OCI-M2 (cell line): ENCODE measurements at regions not wholly inside any gene's neighbourhood (a gene's known extent, or its start where the extent isn't known, plus 50 kb on each side); places are given as distances from the start of the nearest gene placed in this dataset.

Source experiments
- DNase-seq: peaks from one replicate; lab custom pipeline; 2025; ENCODE audit not compliant: unreplicated experiment; lab: John Stamatoyannopoulos, UW

DNA sequence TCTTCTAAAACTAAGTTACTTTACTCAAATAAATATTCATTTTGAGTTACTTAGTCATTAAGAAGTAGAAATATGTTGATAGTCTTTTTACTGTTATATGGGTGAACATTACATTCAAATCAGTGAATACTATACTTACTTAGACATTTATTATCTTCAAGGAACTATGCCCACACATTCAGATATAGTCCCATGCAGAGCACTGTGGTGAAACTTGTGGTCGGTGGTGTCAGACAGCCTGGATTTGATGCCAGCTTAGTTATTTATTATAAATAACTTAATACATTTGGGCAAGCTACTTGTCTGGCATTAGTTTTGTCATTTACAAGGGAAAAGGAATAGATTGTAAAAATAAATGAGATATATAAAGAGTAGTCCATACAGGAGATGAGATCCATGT, 149.5 kb downstream of the RAP2B start:
- no peak for DNase-seq

DNA sequence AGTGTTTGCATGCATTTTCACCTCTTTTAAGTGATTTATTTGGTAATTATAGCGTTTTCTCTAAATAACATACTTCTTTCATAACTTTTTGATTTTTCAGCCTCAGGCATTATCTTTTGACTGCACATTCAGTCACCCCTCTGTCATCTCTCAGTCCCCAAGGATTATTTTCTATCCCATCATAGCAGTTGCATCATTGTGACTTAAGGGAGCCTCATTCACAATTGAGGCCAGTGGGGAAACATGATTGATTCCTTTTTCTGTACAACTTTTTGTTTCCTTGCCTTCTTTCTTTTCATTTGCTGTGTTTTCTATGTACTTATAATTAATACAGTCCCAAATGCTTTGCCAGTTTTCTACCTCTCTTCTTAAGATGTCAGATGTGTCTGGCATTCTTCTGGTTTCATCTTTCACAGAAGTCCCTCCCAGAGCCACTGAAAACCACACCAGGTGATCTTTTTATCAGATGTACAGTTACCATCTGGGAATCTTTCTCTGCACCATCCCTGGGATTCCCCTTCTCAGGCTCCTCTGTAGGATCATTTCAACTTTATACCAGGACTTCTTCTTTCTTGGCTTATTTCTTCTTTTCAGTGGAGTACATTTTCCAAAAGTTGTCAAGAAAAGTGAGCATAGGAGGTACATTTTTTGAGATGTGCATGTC, 151.4 kb downstream of the RAP2B start:
- no peak for DNase-seq

DNA sequence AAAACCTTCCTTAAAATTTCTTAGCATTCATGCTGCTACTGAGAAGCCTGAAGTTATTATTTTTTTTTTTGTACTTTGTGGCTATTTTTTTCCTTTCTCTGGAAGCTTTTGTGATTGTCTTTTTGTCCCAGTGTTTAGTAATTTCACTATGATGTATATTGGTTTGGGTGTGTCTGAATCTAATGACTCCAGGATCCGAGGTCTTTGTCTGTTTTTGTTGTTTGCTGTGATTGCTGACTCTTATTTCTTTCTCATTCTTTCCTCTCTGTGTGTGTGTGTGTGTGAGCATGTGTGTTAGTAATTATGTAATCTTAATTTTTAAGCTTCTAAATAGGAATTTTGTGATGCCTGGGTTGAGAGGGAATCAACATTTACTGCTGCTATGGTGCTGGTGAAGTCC, 152.0 kb downstream of the RAP2B start:
- no peak for DNase-seq

DNA sequence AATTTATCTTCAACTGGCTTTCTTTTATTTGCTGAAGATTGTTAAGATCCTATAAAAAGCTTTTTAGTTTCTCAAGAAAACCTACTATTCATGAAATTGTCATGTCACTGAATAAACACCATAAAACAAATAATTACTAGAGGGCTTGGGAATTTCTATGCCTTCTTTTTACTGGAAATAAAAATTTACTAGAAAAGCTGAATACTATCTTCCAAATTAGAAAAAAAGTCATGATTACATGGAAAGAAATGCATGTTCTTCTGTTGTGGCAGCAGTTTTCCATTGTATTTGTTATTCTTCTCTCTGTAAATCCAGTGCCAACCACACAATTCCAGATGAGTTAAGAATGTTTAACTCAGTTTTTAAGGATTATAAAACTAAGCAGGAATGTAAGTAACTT, 153.8 kb downstream of the RAP2B start:
- DNase-seq: no peak

DNA sequence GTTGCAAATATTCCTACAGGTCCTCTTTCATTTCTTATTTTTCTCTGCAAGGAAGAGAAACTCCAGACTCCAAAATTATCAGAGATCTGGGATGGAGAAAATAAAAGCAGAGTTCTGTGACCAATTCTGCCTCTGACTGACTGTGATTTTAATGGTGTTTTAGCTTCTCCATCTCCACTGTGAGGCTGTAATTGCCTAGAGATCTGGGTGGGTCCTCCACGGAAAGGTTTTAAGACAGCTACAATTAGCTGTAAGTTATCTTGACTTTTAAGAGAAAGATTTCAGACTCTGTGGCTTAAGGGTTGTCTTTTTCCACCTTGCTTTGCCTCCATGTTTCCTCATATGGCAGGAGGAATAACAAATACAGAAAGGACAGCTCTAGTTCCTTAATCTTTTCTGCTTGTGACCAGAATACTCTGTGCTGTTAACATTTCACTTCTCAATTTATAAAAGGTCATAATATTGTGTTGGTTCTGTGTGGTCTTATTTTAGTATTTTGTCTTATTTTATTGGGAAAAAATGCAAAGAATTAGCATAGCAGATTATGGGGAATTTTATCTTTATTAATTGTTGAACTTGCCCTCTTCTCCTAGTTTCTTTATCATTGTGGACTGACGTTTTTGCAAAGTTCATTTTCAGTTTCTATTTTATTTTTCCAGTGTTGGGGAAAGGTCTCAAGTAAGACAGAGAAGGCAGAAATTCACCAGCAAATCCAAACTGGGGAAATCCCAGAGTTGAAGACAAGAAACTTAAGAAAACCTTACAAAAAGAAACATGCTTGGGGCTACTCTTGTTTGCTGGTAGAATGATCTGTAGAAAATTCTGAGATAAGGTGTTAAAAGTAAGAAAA, 157.9 kb downstream of the RAP2B start:
- DNase-seq: no peak

DNA sequence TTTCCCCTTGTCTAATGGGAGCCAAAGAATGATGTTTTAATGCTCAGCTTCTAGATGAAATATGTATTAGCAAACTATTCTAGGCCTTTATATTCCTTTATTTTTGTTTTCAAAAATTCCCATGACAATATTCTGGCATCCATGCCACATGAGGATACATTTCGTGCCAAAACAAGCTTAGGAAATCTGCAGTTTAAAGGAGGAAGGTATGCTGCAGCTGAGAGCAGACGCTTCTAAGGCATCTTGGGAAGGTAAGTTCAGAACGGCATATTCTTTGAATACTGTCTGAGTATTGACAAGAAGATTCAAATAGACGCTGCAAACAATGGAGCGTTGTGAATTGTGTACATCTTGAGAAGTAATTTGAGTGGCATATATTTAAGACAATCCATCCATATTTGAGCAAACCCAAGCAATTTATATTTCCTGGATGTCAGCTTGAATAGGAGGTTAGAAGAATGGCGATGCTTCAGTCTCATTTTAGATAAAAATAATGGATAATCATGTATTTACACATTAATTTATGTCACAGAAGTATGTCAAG, 158.6 kb downstream of the RAP2B start:
- no peak for DNase-seq

DNA sequence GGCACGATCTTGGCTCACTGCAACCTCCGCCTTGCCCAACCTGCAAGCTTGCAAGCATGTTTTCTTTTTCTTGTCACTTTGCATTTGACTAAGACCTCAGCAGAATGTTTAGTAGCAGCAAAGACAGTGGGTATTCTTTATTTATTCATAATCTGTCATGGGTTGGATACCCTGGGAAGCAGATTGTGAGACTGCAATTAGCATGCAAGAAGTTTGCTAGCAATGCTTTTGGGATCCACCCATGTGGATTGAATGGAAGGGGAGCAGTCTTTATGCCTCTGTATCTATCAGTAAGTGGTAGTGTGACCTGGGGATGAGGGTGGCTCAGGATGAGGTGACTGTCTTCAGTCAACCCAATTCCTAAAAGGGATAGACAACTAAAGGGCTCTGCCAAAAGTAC, 166.7 kb downstream of the RAP2B start:
- DNase-seq: no peak

DNA sequence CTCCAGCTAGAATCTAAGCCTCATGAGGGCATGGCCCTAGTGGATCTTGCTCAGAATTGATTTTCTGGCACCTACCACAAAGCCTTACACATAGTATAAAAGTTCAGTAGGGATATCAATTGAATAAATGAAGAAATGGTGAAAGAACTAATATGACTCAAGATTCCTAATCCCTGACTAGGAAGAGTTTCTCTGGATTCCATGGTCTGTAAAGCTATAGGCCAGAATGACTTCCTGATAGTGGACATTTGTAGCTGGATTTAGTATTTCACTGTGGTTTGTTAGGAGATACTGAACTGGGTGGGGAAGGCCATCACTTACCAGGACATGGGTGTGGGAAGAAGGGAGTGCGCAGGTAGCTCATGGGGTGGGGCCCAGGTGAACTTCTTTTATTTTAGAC, 168.9 kb downstream of the RAP2B start:
- DNase-seq: no peak

DNA sequence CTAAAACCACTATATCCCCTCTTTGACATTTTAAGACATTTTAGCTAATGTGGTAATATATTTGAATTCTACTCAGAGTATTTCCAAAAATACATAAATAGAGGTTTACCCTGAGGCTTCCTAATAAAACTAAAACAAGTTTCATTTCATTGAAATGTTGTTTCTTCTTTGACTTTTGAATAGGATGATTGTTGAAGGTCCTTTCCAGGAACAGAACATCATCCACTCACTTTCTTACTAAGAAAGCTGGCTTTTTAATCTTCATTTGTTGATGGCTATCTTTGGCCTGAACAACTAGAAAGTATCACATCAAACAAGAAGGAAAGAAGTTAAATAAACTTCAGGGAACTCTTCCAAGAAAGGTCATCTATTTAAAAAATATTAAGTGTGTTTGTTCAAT, 169.7 kb downstream of the RAP2B start:
- DNase-seq: no peak

DNA sequence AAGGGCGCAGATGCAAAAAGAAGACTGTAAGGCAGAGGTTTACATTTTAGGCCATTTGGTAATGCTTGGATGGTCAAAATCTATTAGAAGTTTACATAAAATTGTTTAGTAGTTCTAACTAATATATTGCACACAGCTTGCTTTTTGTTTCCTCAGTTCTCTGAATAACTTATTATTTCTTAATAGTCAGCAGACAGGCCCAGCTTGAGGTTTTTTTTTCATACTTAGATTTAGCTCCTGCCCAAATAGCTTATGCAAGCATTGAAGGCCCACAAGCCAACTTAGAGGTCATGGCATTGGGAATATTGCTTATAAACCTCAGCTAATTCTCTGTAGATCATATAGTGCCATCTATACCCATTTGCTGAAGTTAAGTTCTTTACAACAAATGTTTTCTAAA, 172.5 kb downstream of the RAP2B start:
- no peak for DNase-seq

DNA sequence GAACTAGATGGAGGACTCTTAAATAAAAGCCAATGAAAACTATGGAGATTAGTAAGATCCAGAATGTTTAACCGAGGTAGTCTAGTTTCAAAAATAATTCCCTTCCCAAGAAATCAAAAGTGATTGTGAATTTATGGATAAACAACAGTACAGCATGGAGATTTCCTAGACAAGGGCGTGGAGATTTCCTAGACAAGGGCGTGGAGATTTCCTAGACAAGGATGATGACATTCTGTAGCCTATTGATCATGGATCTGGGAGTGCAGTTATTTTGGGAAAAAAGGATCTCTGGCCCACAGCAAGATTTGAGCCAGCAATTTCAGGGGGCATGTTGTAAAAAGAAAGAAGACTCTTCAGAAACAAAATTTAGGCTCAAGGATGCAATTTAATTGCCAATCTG, 175.3 kb downstream of the RAP2B start:
- DNase-seq: no peak

DNA sequence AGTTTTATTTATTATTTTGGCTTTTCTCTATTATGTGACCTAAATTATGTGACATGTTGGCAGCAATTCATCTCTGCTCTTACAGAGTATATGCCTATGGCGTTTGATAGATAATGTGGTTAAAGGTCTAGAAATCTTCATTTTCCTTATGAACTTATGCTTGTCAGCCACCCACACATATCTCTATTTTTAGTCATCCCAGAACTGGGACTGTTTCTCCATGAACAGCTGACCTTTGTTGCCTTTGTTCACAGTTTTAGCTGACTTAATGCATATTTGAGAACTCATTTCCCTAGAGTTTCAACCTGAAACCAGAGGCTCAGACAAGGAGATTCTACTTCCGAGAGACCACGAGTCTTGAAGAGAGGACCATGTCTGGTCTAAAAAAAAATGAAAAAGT, 176.5 kb downstream of the RAP2B start:
- DNase-seq: no peak

DNA sequence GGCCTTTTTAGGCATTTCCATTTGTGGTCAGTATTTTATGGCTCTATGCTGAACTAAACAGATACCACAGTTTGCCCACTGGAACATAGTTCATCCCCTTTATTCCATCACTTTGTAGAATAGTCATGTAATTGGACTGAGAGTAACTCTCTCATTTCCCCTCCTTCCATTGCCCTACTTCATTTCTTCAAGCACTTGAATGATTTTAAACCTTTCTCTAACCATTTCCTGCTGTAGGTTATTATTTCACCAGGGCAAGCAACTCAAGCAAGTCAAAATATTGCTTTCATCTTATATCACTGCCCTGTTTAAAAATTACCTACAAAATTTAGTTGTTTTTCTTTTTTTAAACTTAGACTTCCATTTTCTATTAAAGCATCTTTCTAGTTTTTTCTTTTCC, 177.0 kb downstream of the RAP2B start:
- DNase-seq: no peak

DNA sequence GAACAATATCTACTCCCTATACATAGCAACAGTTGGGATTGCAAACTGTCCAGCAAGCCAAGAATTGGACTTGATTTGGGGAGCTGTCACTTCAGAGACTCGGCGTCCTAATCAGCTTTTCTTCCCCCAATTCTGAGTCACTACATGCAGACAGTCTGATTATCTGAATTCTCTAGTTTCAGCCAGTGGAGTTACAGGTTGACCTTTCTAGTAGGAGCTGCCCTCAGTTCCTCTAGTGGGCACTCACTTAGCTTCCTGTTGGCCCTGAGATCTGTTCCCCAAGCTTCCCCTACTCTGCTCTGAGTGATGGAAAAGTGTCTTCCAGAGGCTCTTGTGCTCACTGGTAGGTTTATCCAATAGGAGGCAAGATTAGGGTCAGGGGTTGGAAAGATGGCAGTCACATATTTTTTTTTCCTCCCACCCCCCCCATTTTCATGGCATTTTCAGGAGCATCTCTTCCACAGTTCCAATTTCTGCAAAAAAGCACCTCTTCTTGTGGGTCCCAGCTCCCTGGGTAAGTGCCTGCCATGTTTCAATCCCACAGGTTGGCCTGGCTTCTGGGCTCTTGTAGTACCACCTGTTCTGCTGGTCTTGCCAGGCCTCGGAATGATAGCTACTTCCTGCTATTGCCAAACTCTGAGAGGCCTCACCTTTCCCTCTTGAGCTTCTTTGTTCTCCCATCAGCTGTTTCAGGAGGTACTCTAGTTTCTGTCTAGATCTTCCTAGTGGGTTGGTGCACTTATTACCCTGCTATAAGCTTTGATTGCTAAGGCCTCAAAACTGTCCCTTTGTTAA, 182.2 kb downstream of the RAP2B start:
- DNase-seq: no peak

DNA sequence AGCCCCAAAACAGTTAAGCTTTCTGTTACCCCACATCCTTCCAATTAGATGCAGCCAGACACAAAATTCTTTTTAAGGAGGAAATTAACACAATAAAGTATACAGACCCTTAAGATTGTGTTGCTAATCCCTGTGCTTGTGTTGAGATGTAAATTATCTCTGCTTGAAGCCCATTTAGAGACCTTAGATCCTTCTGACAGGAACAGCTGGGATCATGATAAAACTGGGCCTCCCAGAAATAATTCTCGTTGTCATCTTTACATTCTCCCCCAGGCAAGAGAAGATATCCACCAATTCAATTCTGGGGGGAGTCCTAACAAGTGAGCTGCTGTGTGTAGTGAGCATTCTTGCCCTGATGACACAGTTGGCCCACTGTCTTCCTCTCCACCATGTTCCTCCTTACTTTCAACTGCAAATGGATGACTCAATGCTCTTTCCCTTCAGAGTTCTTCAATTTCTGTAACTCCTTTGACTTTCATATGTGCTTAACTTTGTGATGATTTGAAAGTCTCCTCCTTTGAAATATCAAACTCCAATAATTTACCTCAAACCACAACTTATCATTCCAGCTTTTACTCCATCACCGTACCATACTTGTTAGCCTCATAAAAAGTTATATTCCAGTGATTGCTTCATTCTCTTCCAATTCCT, 186.6 kb downstream of the RAP2B start:
- no peak for DNase-seq

DNA sequence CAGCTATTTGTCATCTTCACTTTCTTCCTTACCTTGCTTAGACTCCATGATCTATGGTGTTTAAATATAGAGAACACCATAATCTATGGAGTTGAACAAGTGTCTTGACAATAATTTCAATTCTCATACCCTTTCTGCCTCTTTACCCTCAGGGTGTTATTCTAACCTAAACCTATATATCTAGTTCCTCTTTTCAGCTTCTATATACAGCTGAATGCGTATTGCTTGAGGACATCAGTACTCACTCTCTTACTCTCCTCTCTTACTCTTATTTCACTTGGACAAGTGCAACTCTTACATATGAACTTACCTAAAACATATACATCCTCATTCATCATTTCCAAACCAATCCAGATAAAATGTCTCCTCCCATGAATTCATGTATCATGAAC, 187.1 kb downstream of the RAP2B start:
- no peak for DNase-seq

DNA sequence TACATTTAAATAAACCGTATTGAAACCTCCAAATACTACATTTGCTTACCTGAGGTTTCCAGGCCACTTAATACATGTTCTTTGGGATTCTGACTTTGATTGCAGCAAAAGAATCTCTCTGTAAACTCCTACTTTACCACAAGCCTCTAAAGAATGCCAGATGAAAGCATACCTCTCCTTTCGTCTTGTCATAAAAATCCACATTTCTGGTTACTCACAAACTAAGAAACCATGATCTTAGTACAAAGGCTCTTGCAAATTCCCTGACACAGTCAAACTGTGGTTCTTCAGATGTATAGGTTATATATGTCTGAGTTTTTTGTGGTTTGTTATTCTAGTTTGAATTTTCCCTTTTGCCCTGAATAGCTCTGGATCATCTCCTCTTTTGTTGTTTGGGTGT, 188.4 kb downstream of the RAP2B start:
- DNase-seq: no peak

DNA sequence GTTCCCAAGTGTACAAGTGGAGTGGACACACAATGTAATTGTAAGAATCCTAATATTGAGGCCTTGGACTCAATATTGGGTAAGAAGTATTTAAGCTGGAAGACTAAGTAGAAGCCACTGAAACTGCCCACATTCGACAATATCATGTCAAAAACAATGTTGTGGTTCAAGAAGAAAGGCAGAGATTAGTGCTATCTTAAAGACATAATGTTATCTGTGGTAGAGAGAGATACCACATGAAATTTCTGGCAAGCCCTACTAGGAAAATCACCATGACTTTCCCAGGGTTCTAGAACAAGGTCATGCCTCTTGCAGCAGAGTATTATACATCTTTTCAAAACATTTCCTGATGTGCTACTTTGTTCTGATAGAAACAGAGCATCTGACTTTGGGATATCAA, 192.6 kb downstream of the RAP2B start:
- DNase-seq: no peak

DNA sequence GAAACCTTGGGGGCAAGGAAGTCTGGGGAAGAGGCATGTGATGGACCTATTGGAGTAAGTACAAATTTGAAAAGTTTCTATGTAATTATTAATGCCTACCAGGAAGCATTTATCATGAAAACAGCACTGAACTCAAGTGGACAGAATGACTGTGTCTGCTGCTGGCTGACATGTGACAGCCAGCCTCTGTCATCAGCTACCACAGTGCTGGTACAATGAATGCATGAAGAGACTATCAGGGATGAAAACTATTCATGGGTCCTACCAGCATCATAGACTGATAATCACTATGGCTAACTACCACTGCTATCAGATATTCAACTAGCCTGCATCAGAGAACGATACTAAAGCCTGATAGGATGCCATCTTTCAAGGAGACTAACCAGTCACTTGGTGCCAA, 193.5 kb downstream of the RAP2B start:
- no peak for DNase-seq

DNA sequence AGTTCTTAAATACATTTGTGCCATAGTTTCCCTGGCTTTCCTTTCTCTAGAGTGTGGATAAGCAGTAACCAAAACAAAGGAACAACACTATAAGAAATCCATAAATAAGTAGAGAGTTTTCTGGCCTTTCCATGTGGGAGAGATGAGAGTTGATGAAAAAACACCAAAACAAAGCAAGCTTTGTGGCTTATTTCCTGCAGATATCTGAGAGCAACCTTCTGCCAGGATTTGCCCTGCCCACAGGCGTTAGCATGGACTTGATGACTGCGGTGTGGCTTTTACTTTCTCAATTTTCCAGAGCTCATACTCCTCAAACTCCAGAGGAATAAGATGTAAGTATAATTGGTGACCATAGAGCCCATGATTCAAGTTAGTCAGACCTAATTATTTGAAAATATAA, 194.9 kb downstream of the RAP2B start:
- no peak for DNase-seq

DNA sequence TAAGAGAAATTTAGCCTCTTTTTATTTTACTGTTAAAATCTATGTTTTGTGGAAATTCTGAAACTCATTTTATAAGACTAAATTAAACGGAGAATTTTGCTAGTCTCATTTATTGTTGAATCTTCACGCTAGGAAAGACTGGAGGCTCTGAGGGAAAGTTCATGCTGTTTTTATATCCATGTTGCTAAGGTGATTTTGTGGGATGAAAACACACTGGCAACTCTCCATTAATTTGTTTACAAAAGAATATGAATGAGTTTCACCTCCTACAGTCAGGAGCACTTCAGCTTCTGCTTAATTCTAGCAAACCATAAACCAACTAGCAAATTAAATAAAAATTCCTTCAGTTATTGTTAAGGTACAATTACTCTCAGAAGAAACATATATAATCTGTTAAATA, 195.4 kb downstream of the RAP2B start:
- no peak for DNase-seq
